HEK293 (cell line): ENCODE measurements at regions not wholly inside any gene's neighbourhood (a gene's known extent, or its start where the extent isn't known, plus 50 kb on each side); places are given as distances from the start of the nearest gene placed in this dataset.

Experiments used
- CTCF ChIA-PET: fragments of 350-600 bp; formaldehyde crosslinking; extraction: SDS; loops from one replicate; lab custom pipeline; 2021; ENCODE audit warnings: antibody characterized with exemption; lab: Yijun Ruan, JAX
- POLR2A ChIA-PET: fragments of 300-600 bp; formaldehyde crosslinking; extraction: SDS; loops from one replicate; lab custom pipeline; 2020; ENCODE audit warnings: antibody characterized with exemption, inconsistent platforms; lab: Yijun Ruan, JAX
- H3K27ac ChIP-seq: fragments of 200-500 bp; sonication (Bioruptor generic); 2 replicates; pipeline ENCODE4 v1.5.1; 2014; ENCODE audit warnings: low read depth, low read length, control low read depth, inconsistent platforms; ENCODE audit errors: extremely low read depth
- H3K36me3 ChIP-seq, 2 experiments: fragments of 200-500 bp in 1 of 2; sonication (Bioruptor generic) in 1 of 2; 1 replicate in 1 of 2; 2 replicates in 1 of 2; pipeline ENCODE4 v1.5.1; 2014 to 2017; ENCODE audit warnings: inconsistent platforms in 2 of 2, low read length in 2 of 2; ENCODE audit not compliant: control insufficient read depth in 2 of 2, insufficient read depth in 1 of 2
- H3K4me1 ChIP-seq: fragments of 200-500 bp; sonication (Bioruptor generic); 2 replicates; pipeline ENCODE4 v1.5.1; 2014; ENCODE audit warnings: mild to moderate bottlenecking, low read length, inconsistent platforms; ENCODE audit not compliant: control insufficient read depth, insufficient read depth
- H3K4me3 ChIP-seq: 2 replicates; pipeline ENCODE4 v1.5.1; 2011; ENCODE audit warnings: low read depth, mild to moderate bottlenecking, control low read depth, low read length, moderate library complexity
- H3K9me3 ChIP-seq: fragments of 200-500 bp; sonication (Bioruptor generic); 2 replicates; pipeline ENCODE4 v1.5.1; 2014; ENCODE audit warnings: low read depth, low read length, inconsistent platforms; ENCODE audit not compliant: control insufficient read depth, insufficient read depth
- GLI2 ChIP-seq: fragments of 450-650 bp; formaldehyde crosslinking; IDR thresholded peaks from 2 replicates; pipeline ENCODE4; 2017; ENCODE audit warnings: missing biosample characterization, missing genetic modification characterization, low read depth, borderline replicate concordance
- GLI4 ChIP-seq: fragments of 450-650 bp; formaldehyde crosslinking; IDR thresholded peaks from 2 replicates; pipeline ENCODE4 v1.5.1; 2016; ENCODE audit warnings: missing biosample characterization, missing genetic modification characterization
- HOXD13 ChIP-seq: sonication (generic); formaldehyde crosslinking; IDR thresholded peaks from 2 replicates; pipeline ENCODE4 v1.8.0; 2022; ENCODE audit warnings: missing genetic modification reagents, borderline replicate concordance
- TCF7L2 ChIP-seq: IDR thresholded peaks from 2 replicates; pipeline ENCODE4 v1.6.1; 2011; ENCODE audit warnings: low read depth, mild to moderate bottlenecking, inconsistent platforms, low read length, moderate library complexity, borderline replicate concordance
- ZBTB48 ChIP-seq: fragments of 450-650 bp; formaldehyde crosslinking; IDR thresholded peaks from 2 replicates; pipeline ENCODE4 v1.5.1; 2016; ENCODE audit warnings: missing biosample characterization, missing genetic modification characterization
- ZNF132 ChIP-seq: fragments of 450-650 bp; formaldehyde crosslinking; IDR thresholded peaks from 2 replicates; pipeline ENCODE4 v1.5.1; 2017; ENCODE audit warnings: missing biosample characterization, missing genetic modification characterization, borderline replicate concordance
- ZNF133 ChIP-seq: fragments of 450-650 bp; formaldehyde crosslinking; IDR thresholded peaks from 2 replicates; pipeline ENCODE4 v1.5.1; 2016; ENCODE audit warnings: missing biosample characterization, missing genetic modification characterization
- ZNF140 ChIP-seq: fragments of 450-650 bp; formaldehyde crosslinking; IDR thresholded peaks from 2 replicates; pipeline ENCODE4 v1.5.1; 2016; ENCODE audit warnings: missing biosample characterization, missing genetic modification characterization
- ZNF175 ChIP-seq: fragments of 450-650 bp; formaldehyde crosslinking; IDR thresholded peaks from 2 replicates; pipeline ENCODE4 v1.5.1; 2016; ENCODE audit warnings: missing biosample characterization, missing genetic modification characterization
- ZNF19 ChIP-seq: fragments of 450-650 bp; formaldehyde crosslinking; IDR thresholded peaks from 2 replicates; pipeline ENCODE4; 2016; ENCODE audit warnings: missing biosample characterization, missing genetic modification characterization, low read depth
- ZNF423 ChIP-seq: fragments of 450-650 bp; formaldehyde crosslinking; IDR thresholded peaks from 2 replicates; pipeline ENCODE4 v1.5.1; 2016; ENCODE audit warnings: missing biosample characterization, missing genetic modification characterization
- ZNF549 ChIP-seq: fragments of 450-650 bp; IDR thresholded peaks from 2 replicates; pipeline ENCODE4 v1.5.1; 2018; ENCODE audit warnings: missing biosample characterization, missing genetic modification characterization, mild to moderate bottlenecking, inconsistent platforms, moderate library complexity
- ZNF623 ChIP-seq: fragments of 450-650 bp; formaldehyde crosslinking; IDR thresholded peaks from 2 replicates; pipeline ENCODE4 v1.5.1; 2016; ENCODE audit warnings: missing biosample characterization, missing genetic modification characterization
- ZNF629 ChIP-seq: fragments of 450-650 bp; formaldehyde crosslinking; IDR thresholded peaks from 2 replicates; pipeline ENCODE4 v1.5.1; 2017; ENCODE audit warnings: missing biosample characterization, missing genetic modification characterization
- ZNF677 ChIP-seq: fragments of 450-650 bp; IDR thresholded peaks from 2 replicates; pipeline ENCODE4 v1.5.0; 2018; ENCODE audit warnings: missing biosample characterization, mild to moderate bottlenecking, missing genetic modification characterization, moderate library complexity
- ZNF707 ChIP-seq: fragments of 450-650 bp; formaldehyde crosslinking; IDR thresholded peaks from 2 replicates; pipeline ENCODE4 v1.5.1; 2016; ENCODE audit warnings: missing biosample characterization, missing genetic modification characterization
- ZNF791 ChIP-seq: fragments of 450-650 bp; formaldehyde crosslinking; IDR thresholded peaks from 2 replicates; pipeline ENCODE4 v1.5.1; 2016; ENCODE audit warnings: missing biosample characterization, missing genetic modification characterization
- TF ChIP-seq, protein P1 (sequence below): fragments of 450-650 bp; formaldehyde crosslinking; IDR thresholded peaks from 2 replicates; pipeline ENCODE4 v1.5.1; 2016; ENCODE audit warnings: missing biosample characterization, missing genetic modification characterization
- TF ChIP-seq, protein P2 (sequence below): fragments of 450-650 bp; formaldehyde crosslinking; IDR thresholded peaks from 2 replicates; pipeline ENCODE4 v1.5.1; 2017; ENCODE audit warnings: missing biosample characterization, mild to moderate bottlenecking, missing genetic modification characterization, moderate library complexity
- TF ChIP-seq, protein P3 (sequence below): fragments of 450-650 bp; formaldehyde crosslinking; IDR thresholded peaks from 2 replicates; pipeline ENCODE4 v1.5.1; 2016; ENCODE audit warnings: missing biosample characterization, missing genetic modification characterization, low read depth
- TF ChIP-seq, protein P4 (sequence below): IDR thresholded peaks from 2 replicates; pipeline ENCODE4 v1.6.1; 2011; ENCODE audit warnings: mild to moderate bottlenecking, low read depth, low read length, borderline replicate concordance
- TF ChIP-seq, protein P5 (sequence below): fragments of 450-650 bp; formaldehyde crosslinking; IDR thresholded peaks from 2 replicates; pipeline ENCODE4 v1.5.1; 2016; ENCODE audit warnings: missing biosample characterization, missing genetic modification characterization

DNA sequence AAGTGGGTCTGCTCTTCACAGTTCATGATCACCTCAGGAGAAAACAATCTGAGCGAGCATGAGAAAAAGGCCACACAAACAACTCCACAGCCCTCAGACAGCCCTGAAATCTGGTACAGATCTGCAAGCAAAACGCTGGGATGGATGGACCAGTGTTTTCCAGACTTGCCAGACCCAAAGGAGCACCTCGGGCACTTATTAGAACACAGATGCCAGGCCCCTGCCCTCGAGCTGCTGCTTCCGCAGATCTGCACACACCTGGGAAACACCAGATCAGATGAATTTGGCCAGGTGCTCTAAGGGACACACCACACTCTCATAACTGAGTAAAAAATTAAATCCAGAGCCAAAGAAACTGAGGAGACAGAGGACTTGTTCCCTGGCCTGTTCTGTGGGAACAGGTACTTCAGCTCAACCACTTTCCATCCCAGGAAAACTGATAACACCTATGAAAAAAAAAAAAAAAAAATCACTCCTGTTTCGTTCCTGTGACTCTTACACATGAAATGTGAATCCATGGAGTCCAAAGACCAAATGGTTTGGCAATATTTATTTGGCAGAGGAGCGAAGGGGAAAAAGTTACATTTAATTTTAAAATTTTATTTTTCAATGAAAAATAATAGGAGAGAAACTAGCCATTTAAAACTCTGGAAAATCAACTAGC is 202.9 kb upstream of the ESRRG start:
- CTCF ChIA-PET = interaction anchor here (0.6 kb wide), 3 partner anchors 35 to 452 kb away, joined by 3 to 4 read pairs (median 3); no protein-coding TSS in a partner anchor
- TF ChIP-seq ZNF19 (tag by site-specific recombination) = no peak
- TF ChIP-seq ZNF629 (tag by site-specific recombination) = no peak
- no peak for TF ChIP-seq ZNF133 (tag by site-specific recombination)
- no peak for TF ChIP-seq GLI2
- TF ChIP-seq, all 188 proteins: peak for 0
- POLR2A ChIA-PET = no interaction called here

DNA sequence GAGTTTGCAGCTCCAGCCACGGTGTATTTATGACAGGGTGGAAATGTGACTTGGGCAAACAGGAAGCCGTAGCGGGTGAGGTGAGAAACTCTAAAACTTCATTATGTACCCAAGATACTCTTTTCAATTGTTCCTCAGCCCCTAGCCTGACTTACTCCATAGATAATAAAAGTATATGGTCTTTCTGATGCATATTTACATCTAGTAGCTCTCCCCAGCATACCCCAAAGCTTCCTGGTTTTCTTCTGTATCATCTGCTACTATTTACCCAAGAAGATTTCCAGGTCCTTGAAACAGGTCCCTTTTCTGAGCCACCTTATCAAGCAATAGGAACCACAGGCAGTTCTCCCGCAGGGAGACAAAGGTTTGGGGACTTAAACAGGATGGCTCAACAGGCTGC is 201.5 kb upstream of the ESRRG start:
- no peaks in the 10 kb centered on the region for H3K4me1 ChIP-seq
- no peak overlapping the region for H3K27ac ChIP-seq
- TF ChIP-seq, protein P1, sequence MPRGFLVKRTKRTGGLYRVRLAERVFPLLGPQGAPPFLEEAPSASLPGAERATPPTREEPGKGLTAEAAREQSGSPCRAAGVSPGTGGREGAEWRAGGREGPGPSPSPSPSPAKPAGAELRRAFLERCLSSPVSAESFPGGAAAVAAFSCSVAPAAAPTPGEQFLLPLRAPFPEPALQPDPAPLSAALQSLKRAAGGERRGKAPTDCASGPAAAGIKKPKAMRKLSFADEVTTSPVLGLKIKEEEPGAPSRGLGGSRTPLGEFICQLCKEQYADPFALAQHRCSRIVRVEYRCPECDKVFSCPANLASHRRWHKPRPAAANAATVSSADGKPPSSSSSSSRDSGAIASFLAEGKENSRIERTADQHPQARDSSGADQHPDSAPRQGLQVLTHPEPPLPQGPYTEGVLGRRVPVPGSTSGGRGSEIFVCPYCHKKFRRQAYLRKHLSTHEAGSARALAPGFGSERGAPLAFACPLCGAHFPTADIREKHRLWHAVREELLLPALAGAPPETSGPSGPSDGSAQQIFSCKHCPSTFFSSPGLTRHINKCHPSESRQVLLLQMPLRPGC = no peak
- TF ChIP-seq GLI4 (tag by site-specific recombination) (no peak), ZNF140 (tag by site-specific recombination) (no peak)
- TF ChIP-seq, protein P2, sequence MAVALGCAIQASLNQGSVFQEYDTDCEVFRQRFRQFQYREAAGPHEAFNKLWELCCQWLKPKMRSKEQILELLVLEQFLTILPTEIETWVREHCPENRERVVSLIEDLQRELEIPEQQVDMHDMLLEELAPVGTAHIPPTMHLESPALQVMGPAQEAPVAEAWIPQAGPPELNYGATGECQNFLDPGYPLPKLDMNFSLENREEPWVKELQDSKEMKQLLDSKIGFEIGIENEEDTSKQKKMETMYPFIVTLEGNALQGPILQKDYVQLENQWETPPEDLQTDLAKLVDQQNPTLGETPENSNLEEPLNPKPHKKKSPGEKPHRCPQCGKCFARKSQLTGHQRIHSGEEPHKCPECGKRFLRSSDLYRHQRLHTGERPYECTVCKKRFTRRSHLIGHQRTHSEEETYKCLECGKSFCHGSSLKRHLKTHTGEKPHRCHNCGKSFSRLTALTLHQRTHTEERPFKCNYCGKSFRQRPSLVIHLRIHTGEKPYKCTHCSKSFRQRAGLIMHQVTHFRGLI (tag by site-specific recombination) = no peak
- POLR2A ChIA-PET = no interaction called here
- CTCF ChIA-PET = no interaction called here
- H3K9me3 ChIP-seq = no peaks in the 10 kb centered on the region
- H3K4me3 ChIP-seq = no peak overlapping the region
- H3K36me3 ChIP-seq = no peaks in the 10 kb centered on the region

More for the DNA sequence above, 202.9 kb upstream of the ESRRG start:
- H3K4me3 ChIP-seq = no peak overlapping the region
- no peaks in the 10 kb centered on the region for H3K9me3 ChIP-seq
- no peak overlapping the region for H3K27ac ChIP-seq
- H3K36me3 ChIP-seq = no peaks in the 10 kb centered on the region
- no peaks in the 10 kb centered on the region for H3K4me1 ChIP-seq

DNA sequence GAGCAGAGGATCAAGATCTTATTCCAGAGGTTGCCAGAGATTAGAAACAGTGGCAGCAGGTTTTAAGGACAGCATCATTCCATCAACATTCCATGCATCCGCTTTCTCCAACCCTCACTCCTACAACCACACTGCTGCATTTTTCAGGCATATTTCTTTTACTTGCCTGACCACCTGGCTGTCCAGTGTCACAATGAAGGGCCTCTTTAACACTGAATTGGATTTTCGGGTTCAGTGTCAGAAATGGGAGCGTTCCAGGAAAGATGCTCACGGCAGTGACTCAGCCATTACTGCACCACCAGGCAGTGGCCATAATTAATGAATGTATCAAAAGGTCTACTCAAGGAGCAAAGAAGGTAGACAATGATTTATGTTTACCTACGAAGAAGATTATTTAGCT is 200.4 kb upstream of the ESRRG start:
- Histone ChIP-seq H3K36me3 (no peaks in the 10 kb centered on the region), H3K4me1 (no peaks in the 10 kb centered on the region), H3K27ac (no peak overlapping the region), H3K4me3 (no peak overlapping the region), H3K9me3 (no peaks in the 10 kb centered on the region)
- ChIA-PET POLR2A (no interaction called here), CTCF (no interaction called here)
- TF ChIP-seq ZNF677 (tag by site-specific recombination) (no peak), ZNF549 (tag by site-specific recombination) (no peak), ZNF791 (tag by site-specific recombination) (no peak), GLI2 (no peak), ZNF623 (no peak), TCF7L2 (no peak), HOXD13 (CRISPR knock-in tag) (no peak), ZNF423 (no peak), ZNF707 (no peak), ZNF175 (tag by site-specific recombination) (no peak), ZNF132 (tag by site-specific recombination) (no peak), ZBTB48 (tag by site-specific recombination) (no peak)
- TF ChIP-seq, protein P3, sequence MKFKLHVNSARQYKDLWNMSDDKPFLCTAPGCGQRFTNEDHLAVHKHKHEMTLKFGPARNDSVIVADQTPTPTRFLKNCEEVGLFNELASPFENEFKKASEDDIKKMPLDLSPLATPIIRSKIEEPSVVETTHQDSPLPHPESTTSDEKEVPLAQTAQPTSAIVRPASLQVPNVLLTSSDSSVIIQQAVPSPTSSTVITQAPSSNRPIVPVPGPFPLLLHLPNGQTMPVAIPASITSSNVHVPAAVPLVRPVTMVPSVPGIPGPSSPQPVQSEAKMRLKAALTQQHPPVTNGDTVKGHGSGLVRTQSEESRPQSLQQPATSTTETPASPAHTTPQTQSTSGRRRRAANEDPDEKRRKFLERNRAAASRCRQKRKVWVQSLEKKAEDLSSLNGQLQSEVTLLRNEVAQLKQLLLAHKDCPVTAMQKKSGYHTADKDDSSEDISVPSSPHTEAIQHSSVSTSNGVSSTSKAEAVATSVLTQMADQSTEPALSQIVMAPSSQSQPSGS (tag by site-specific recombination) = no peak
- TF ChIP-seq, protein P4, sequence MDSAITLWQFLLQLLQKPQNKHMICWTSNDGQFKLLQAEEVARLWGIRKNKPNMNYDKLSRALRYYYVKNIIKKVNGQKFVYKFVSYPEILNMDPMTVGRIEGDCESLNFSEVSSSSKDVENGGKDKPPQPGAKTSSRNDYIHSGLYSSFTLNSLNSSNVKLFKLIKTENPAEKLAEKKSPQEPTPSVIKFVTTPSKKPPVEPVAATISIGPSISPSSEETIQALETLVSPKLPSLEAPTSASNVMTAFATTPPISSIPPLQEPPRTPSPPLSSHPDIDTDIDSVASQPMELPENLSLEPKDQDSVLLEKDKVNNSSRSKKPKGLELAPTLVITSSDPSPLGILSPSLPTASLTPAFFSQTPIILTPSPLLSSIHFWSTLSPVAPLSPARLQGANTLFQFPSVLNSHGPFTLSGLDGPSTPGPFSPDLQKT = no peak
- TF ChIP-seq, protein P5, sequence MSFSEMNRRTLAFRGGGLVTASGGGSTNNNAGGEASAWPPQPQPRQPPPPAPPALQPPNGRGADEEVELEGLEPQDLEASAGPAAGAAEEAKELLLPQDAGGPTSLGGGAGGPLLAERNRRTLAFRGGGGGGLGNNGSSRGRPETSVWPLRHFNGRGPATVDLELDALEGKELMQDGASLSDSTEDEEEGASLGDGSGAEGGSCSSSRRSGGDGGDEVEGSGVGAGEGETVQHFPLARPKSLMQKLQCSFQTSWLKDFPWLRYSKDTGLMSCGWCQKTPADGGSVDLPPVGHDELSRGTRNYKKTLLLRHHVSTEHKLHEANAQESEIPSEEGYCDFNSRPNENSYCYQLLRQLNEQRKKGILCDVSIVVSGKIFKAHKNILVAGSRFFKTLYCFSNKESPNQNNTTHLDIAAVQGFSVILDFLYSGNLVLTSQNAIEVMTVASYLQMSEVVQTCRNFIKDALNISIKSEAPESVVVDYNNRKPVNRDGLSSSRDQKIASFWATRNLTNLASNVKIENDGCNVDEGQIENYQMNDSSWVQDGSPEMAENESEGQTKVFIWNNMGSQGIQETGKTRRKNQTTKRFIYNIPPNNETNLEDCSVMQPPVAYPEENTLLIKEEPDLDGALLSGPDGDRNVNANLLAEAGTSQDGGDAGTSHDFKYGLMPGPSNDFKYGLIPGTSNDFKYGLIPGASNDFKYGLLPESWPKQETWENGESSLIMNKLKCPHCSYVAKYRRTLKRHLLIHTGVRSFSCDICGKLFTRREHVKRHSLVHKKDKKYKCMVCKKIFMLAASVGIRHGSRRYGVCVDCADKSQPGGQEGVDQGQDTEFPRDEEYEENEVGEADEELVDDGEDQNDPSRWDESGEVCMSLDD (tag by site-specific recombination) = no peak
